ENCODE measurements at regions not wholly inside any gene's neighbourhood (a gene's known extent, or its start where the extent isn't known, plus 50 kb on each side); places are given as distances from the start of the nearest gene placed in this dataset.

DNA sequence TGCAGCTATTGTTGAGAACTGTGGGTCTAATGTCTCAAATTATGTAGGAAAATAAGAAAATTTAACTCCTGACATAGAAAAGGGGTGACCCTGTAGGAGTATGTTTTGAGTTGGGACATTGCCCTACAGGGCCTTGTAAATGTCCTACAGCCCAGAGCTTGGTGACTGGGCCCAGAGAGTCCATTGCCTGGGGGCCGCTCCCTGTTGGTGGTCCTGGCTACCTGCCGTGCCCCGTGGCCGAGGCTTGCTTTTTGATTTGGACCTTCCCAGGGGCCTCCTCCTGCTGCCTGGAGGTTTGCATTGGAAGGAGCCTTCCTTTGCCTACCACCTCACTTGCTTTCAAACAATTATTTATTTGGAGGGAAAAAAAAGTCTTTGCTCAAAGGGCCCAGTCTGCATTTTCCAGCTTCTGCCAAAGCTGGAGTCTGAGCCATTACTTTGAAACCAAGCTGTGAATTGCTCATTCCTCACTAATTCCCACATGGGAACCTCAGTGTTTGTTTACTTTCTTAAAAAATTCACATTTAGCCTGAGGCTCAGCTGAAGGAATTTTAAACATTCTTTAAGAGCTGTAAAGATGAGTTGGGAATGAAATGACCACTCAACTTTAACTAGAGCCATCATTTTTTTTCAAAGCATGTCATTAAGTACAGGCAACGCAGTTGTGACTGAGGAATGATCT lies 355.0 kb downstream of the GLRX3 start:
- TF ChIP-seq, protein P1, sequence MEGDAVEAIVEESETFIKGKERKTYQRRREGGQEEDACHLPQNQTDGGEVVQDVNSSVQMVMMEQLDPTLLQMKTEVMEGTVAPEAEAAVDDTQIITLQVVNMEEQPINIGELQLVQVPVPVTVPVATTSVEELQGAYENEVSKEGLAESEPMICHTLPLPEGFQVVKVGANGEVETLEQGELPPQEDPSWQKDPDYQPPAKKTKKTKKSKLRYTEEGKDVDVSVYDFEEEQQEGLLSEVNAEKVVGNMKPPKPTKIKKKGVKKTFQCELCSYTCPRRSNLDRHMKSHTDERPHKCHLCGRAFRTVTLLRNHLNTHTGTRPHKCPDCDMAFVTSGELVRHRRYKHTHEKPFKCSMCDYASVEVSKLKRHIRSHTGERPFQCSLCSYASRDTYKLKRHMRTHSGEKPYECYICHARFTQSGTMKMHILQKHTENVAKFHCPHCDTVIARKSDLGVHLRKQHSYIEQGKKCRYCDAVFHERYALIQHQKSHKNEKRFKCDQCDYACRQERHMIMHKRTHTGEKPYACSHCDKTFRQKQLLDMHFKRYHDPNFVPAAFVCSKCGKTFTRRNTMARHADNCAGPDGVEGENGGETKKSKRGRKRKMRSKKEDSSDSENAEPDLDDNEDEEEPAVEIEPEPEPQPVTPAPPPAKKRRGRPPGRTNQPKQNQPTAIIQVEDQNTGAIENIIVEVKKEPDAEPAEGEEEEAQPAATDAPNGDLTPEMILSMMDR (IDR thresholded peaks at IDR 0.05; ENCODE audit: insufficient read depth, missing control alignments): no peak
- no peak for DNase-seq (ENCODE audit: insufficient read length, low spot score)
- no peak for FAIRE-seq

DNA sequence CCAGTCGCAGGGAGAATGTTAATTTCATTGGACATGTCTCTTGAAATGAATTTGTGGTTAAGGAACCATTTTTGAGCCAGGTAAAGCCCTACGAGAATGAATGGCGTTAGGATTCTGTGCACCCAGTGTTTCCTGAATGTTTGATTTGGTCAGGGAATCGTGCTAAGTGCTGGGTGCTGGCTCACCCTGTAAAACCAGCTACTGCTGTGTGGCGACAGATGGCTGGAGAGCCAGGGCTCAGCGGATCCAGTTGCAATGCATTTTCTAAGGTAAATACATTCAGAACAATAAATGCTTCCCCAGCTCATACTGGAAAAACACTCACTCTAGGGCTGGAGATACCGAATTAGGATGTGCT lies 355.5 kb downstream of the GLRX3 start:
- DNase-seq (ENCODE audit: insufficient read length, low spot score) (no peak), FAIRE-seq (no peak)
- TF ChIP-seq, protein P1 (IDR thresholded peaks at IDR 0.05; ENCODE audit: insufficient read depth, missing control alignments): no peak

DNA sequence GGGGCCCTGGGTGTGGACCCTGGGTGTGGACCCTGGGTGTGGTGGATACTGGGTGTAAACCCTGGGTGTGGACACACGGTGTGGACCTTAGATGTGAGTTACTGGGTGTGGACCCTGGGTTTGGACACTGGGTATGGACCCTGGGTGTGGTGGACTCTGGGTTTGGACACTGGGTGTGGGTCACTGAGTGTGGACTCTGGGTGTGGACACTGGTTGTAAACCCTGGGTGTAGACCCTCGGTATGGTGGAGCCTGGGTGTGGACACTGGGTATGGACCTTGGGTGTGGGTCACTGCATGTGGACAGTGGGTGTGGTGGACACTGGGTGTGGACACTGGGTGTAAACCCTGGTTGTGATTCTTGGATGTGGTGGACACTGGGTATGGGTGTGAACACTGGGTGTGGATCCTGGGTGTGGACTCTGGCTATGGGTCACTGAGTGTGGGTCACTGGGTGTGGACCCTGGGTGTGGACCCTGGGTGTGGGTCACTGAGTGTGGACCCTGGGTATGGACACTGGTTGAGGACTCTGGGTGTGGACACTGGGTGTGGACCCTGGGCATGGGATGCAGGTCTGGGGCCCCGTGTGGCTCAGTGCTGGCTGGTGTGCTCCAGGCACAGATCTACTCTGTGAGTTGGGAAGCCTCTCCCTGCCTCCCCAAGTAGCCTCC lies 356.2 kb downstream of the GLRX3 start:
- TF ChIP-seq, protein P1 (IDR thresholded peaks at IDR 0.05; ENCODE audit: insufficient read depth, missing control alignments): no peak
- no peak for DNase-seq (ENCODE audit: insufficient read length, low spot score)
- no peak for FAIRE-seq

DNA sequence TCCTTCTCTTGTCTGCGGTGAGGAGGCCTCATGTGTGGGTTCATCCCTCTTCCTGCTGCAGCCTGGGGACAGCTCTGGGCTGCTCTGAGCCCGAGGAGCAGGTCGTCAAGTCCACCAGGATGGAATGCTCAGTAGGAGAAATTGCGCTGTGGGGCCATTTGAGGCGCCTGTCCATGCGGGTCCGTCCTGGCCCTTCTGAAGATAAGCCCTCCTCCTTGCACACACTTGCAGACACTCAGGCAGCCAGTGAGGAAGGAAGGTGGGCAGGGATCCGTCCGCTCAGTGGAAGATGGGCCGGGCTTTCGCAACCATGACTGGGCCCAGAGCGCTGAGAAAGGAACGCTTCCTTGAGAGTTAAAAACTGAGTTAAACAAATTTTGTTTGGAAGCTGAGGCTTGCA lies 356.8 kb downstream of the GLRX3 start:
- TF ChIP-seq, protein P1 (IDR thresholded peaks at IDR 0.05; ENCODE audit: insufficient read depth, missing control alignments): no peak
- DNase-seq (ENCODE audit: insufficient read length, low spot score) (no peak), FAIRE-seq (no peak)

DNA sequence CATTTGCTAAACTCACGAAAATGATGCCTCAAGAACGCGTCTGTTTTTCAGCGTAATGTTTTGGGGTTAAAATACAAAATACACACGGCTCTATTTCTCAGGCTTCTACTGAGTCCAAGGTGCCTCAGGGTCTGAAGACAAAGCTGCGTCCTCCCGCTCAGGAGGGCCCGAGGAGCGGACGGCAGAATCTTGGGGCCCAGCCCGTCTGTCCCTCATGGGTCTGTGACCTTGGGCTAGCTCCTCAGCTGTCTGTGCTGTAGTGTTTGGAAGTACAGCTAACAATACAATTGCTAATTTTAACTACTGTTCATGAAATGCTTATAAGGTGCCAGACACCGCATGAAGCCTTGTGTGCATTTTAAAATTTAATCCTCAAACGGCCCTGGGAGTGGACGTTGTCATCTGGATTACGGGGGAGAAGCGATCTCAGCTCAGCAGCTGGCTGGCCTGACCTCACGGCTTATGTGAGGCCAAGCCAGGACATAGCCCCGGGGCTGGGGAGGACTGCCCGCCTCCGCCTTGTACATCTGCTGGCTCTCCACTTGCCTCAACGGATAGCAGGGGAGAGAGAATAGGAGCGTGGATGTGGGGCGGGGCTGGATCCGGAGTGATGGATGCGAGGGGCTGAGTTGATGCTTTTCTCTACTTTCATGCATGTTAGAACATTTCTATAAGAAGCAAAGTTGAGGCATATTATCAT lies 357.4 kb downstream of the GLRX3 start:
- TF ChIP-seq, protein P1 (IDR thresholded peaks at IDR 0.05; ENCODE audit: insufficient read depth, missing control alignments): no peak
- DNase-seq (ENCODE audit: insufficient read length, low spot score) (no peak), FAIRE-seq (no peak)

DNA sequence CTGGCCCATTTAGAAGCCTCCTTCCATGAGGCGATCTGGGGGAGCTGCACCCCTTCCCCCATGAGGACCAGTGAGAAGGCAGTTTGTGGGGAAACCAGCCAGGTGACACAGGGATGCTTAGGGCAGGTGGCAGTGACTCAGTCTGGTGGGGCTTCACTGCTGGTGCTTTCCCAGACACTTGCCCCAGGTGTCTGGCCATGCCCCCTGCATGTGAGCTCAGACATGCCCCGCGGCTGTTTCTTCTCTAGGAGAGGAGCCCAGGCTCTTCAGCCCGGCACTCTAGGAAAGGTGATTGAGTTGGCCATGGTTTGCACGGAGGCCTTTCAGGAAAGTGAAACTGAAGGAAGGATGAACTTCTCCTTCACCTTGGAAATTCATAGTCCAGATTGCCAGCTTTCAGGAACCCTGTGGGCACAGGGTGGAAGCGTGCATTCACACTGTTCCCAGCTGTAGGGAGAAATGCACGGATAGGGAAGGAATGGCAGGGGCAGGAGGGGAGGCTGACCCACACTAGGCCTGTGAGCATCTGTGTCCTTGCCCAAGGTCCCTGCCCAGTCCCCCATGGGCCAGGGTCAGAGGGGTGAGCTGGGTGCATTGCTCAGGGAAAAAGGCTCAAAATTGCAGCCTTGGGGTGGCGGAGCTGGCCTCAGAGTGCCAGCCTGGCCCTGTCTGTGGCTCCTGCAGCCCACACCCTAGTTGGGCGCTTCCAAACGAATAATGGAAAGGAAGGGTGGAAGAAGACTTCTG lies 359.1 kb downstream of the GLRX3 start:
- DNase-seq (ENCODE audit: insufficient read length, low spot score) (no peak), FAIRE-seq (no peak)
- TF ChIP-seq, protein P1 (IDR thresholded peaks at IDR 0.05; ENCODE audit: insufficient read depth, missing control alignments): no peak

Measured in D721Med (cell line).